ENCODE measurements at regions not wholly inside any gene's neighbourhood (a gene's known extent, or its start where the extent isn't known, plus 50 kb on each side); places are given as distances from the start of the nearest gene placed in this dataset.

DNA sequence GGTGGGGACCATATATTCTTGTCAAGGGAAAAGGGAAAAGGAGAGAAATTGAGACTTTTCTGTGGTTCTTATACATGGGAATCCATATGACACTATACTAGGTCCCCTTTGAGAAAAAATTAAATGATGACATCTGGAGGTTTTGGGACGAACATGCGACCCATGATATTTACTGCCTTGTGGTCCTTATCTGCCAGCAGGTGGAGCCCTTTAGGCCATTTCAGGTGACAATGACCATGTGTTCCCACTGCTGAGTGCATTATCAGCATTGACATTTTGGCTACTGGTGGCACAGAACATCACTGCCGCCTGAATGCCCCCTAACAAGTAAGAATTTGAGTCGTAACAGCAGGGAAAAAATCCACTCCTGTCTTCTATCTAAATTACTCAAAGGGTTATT is 843.4 kb downstream of the FSTL5 start:
- TF ChIP-seq EZH2 (IDR thresholded peaks at IDR 0.05; ENCODE audit: borderline replicate concordance, low read depth, low read length, poor library complexity, severe bottlenecking), result no peak
- TF ChIP-seq, protein P1, sequence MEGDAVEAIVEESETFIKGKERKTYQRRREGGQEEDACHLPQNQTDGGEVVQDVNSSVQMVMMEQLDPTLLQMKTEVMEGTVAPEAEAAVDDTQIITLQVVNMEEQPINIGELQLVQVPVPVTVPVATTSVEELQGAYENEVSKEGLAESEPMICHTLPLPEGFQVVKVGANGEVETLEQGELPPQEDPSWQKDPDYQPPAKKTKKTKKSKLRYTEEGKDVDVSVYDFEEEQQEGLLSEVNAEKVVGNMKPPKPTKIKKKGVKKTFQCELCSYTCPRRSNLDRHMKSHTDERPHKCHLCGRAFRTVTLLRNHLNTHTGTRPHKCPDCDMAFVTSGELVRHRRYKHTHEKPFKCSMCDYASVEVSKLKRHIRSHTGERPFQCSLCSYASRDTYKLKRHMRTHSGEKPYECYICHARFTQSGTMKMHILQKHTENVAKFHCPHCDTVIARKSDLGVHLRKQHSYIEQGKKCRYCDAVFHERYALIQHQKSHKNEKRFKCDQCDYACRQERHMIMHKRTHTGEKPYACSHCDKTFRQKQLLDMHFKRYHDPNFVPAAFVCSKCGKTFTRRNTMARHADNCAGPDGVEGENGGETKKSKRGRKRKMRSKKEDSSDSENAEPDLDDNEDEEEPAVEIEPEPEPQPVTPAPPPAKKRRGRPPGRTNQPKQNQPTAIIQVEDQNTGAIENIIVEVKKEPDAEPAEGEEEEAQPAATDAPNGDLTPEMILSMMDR (conservative IDR thresholded peaks at IDR 0.05; ENCODE audit: low read depth, low read length), result peak; percentile 64
